ENCODE measurements at regions not wholly inside any gene's neighbourhood (a gene's known extent, or its start where the extent isn't known, plus 50 kb on each side); places are given as distances from the start of the nearest gene placed in this dataset.
A peak's percentile ranks its signal among the peaks of the same experiment; 100 is the strongest.
"Not testable (repeated sequence)": the region's sequence is repeated elsewhere in the genome, so short reads cannot be mapped to it uniquely, and the experiment has no call there.

DNA sequence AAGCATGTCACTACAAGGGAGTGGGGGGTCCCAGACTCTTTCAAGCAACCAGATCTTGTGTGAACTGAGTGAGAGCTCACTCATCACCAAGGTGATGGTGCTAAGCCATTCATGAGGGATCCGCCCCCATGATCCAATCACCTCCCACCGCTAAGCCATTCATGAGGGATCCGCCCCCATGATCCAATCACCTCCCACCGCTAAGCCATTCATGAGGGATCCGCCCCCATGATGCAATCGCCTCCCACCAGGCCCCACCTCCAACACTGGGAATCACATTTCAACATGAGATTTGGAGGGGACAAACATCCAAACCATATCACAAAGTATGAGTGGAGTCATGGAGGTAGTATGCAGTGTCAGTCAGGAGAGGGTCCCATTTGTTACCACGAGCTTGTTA, 64.8 kb upstream of the PROKR2 start:
- not testable (repeated sequence) for H3K14ac ChIP-seq (ENCODE audit: insufficient read depth, low read length); H3K4me3 Mint-ChIP-seq; H3K36me3 Mint-ChIP-seq (ENCODE audit: insufficient read depth in 1 of 3, low read depth in 3 of 3); H3K18ac ChIP-seq (ENCODE audit: insufficient read length, low read depth, low read length); H2AK5ac ChIP-seq (ENCODE audit: insufficient read length, low read length); H2BK12ac ChIP-seq (ENCODE audit: insufficient read length, low read depth, low read length); H3K4ac ChIP-seq (ENCODE audit: low read depth, low read length); H3K4me1 Mint-ChIP-seq; H3K23me2 ChIP-seq (ENCODE audit: insufficient read length, low read depth, low read length, poor library complexity, severe bottlenecking); H3K79me2 ChIP-seq (ENCODE audit: insufficient read depth, low read length); H4K20me1 ChIP-seq (ENCODE audit: control insufficient read depth, insufficient read depth, insufficient read length); H2BK5ac ChIP-seq (ENCODE audit: insufficient read length, low read length); H3K4me1 ChIP-seq (ENCODE audit: insufficient read depth, low read length); H3K56ac ChIP-seq (ENCODE audit: insufficient read length, low read depth, low read length); H4K8ac ChIP-seq (replicated peaks; ENCODE audit: insufficient read length, low read depth, low read length); H3K9me3 ChIP-seq (ENCODE audit: control insufficient read depth, low read depth, low read length); H2BK15ac ChIP-seq (ENCODE audit: low read depth, low read length); H3K9ac ChIP-seq (ENCODE audit: extremely low read depth, insufficient read length, low read length); H3K4me2 ChIP-seq (ENCODE audit: insufficient read depth, insufficient read length, low read length); H3K27ac ChIP-seq (ENCODE audit: insufficient read length, low read depth, low read length); H2AFZ ChIP-seq (ENCODE audit: low read length); H3K79me1 ChIP-seq (ENCODE audit: insufficient read depth, low read depth, low read length, poor library complexity, severe bottlenecking); DNase-seq; H3K27me3 Mint-ChIP-seq (ENCODE audit: low read depth); H3K27me3 ChIP-seq (ENCODE audit: insufficient read depth, low read length); H2BK120ac ChIP-seq (ENCODE audit: low read depth, low read length, poor library complexity, severe bottlenecking); H2BK20ac ChIP-seq (ENCODE audit: low read depth, low read length, poor library complexity, severe bottlenecking); H4K5ac ChIP-seq (ENCODE audit: insufficient read length, low read depth, low read length); H3T11ph ChIP-seq (ENCODE audit: low read length); H4K91ac ChIP-seq (ENCODE audit: insufficient read length, low read depth, low read length); H3K23ac ChIP-seq (ENCODE audit: insufficient read length, low read depth, low read length)
- Mint-ChIP-seq H3K9me3 (peaks cover 9 to 13% of the 10 kb centered on the region in 2 experiments; a peak in 4 of 5 replicates), H3K27ac (peak overlapping the region in 1 of 3 experiments; percentile 91; a peak in 2 of 7 replicates)
- WGBS (ENCODE audit: extremely low coverage, insufficient read length, low lambda C conversion rate) = no CpG with 5 or more reads among the region's 7 CpGs

Measured in H9 (cell line).